HEK293 (cell line): ENCODE measurements at regions not wholly inside any gene's neighbourhood (a gene's known extent, or its start where the extent isn't known, plus 50 kb on each side); places are given as distances from the start of the nearest gene placed in this dataset.

ENCODE experiments used
- BCL11A ChIP-seq: fragments of 450-650 bp; formaldehyde crosslinking; IDR thresholded peaks from 2 replicates; pipeline ENCODE4 v1.5.1; 2016; ENCODE audit warnings: low read depth, missing biosample characterization, missing genetic modification characterization
- CTCF ChIP-seq: fragments of 450-650 bp; formaldehyde crosslinking; IDR thresholded peaks from 2 replicates; pipeline ENCODE4 v1.5.1; 2016; ENCODE audit warnings: missing biosample characterization, missing genetic modification characterization
- MEIS1 ChIP-seq: sonication (generic); formaldehyde crosslinking; IDR thresholded peaks from 2 replicates; pipeline ENCODE4 v1.8.1; 2022; ENCODE audit warnings: missing genetic modification reagents, mild to moderate bottlenecking, borderline replicate concordance
- MYNN ChIP-seq: fragments of 450-650 bp; formaldehyde crosslinking; IDR thresholded peaks from 2 replicates; pipeline ENCODE4 v1.5.1; 2016; ENCODE audit warnings: missing biosample characterization, missing genetic modification characterization, borderline replicate concordance
- PBX3 ChIP-seq: sonication (generic); formaldehyde crosslinking; IDR thresholded peaks from 2 replicates; pipeline ENCODE4 v1.8.1; 2022; ENCODE audit warnings: mild to moderate bottlenecking, moderate library complexity, missing genetic modification reagents
- PRDM2 ChIP-seq: fragments of 450-650 bp; formaldehyde crosslinking; IDR thresholded peaks from 2 replicates; pipeline ENCODE4 v1.5.1; 2016; ENCODE audit warnings: missing biosample characterization, missing genetic modification characterization, borderline replicate concordance
- ZBTB10 ChIP-seq: fragments of 450-650 bp; formaldehyde crosslinking; IDR thresholded peaks from 2 replicates; pipeline ENCODE4 v1.5.1; 2016; ENCODE audit warnings: missing biosample characterization, missing genetic modification characterization
- ZBTB6 ChIP-seq: fragments of 450-650 bp; formaldehyde crosslinking; IDR thresholded peaks from 2 replicates; pipeline ENCODE4 v1.5.1; 2017; ENCODE audit warnings: missing biosample characterization, missing genetic modification characterization
- ZNF174 ChIP-seq: fragments of 450-650 bp; formaldehyde crosslinking; IDR thresholded peaks from 2 replicates; pipeline ENCODE4 v1.5.0; 2017; ENCODE audit warnings: missing biosample characterization, mild to moderate bottlenecking, missing genetic modification characterization
- ZNF302 ChIP-seq: fragments of 450-650 bp; formaldehyde crosslinking; IDR thresholded peaks from 2 replicates; pipeline ENCODE4 v1.5.1; 2016; ENCODE audit warnings: missing biosample characterization, missing genetic modification characterization, low read depth
- ZNF362 ChIP-seq: fragments of 450-650 bp; formaldehyde crosslinking; IDR thresholded peaks from 2 replicates; pipeline ENCODE4 v1.5.1; 2016; ENCODE audit warnings: missing biosample characterization, missing genetic modification characterization
- ZNF585B ChIP-seq: fragments of 450-650 bp; formaldehyde crosslinking; IDR thresholded peaks from 2 replicates; pipeline ENCODE4 v1.5.1; 2016; ENCODE audit warnings: missing biosample characterization, missing genetic modification characterization
- ZNF624 ChIP-seq: fragments of 450-650 bp; formaldehyde crosslinking; IDR thresholded peaks from 2 replicates; pipeline ENCODE4 v1.5.1; 2017; ENCODE audit warnings: missing biosample characterization, missing genetic modification characterization

GRCh38 chr2:228731517-228731916, 539.6 kb downstream of the PID1 start:
- no peak for TF ChIP-seq BCL11A (tag by site-specific recombination)
- no peak for TF ChIP-seq CTCF (tag by site-specific recombination)
- TF ChIP-seq PBX3, result no peak
- TF ChIP-seq ZNF585B (tag by site-specific recombination), result no peak
- TF ChIP-seq MYNN (tag by site-specific recombination), result no peak
- TF ChIP-seq ZNF174 (tag by site-specific recombination), result no peak
- no peak for TF ChIP-seq MEIS1 (CRISPR knock-in tag)
- no peak for TF ChIP-seq ZNF302 (tag by site-specific recombination)
- TF ChIP-seq ZNF624 (tag by site-specific recombination), result no peak
- TF ChIP-seq ZBTB6 (tag by site-specific recombination), result no peak
- TF ChIP-seq ZNF362 (tag by site-specific recombination), result no peak
- TF ChIP-seq PRDM2 (tag by site-specific recombination), result no peak
- no peak for TF ChIP-seq ZBTB10 (tag by site-specific recombination)
